Neural progenitor cell (in vitro differentiated cells): ENCODE measurements at regions not wholly inside any gene's neighbourhood (a gene's known extent, or its start where the extent isn't known, plus 50 kb on each side); places are given as distances from the start of the nearest gene placed in this dataset.
"Not testable (repeated sequence)": the region's sequence is repeated elsewhere in the genome, so short reads cannot be mapped to it uniquely, and the experiment has no call there.

Source experiments
- DNase-seq: peaks from one replicate; pipeline ENCODE4 v3.0.0-alpha.2; 2016; ENCODE audit warnings: low spot score
- H2AFZ ChIP-seq: fragments of 200-600 bp; sonication (generic); replicated peaks from 2 replicates; pipeline ENCODE4 v1.6.1; 2016; ENCODE audit warnings: antibody characterized with exemption
- H3F3A ChIP-seq: fragments of 200-600 bp; sonication (generic); 2 replicates; pipeline ENCODE4 v1.6.1; 2016; ENCODE audit warnings: antibody characterized with exemption, low read depth
- H3K27ac ChIP-seq: fragments of 200-600 bp; sonication (generic); 2 replicates; pipeline ENCODE4 v1.5.1; 2016; ENCODE audit warnings: mild to moderate bottlenecking
- H3K27me3 ChIP-seq: fragments of 200-600 bp; sonication (generic); 2 replicates; pipeline ENCODE4 v1.6.1; 2016; ENCODE audit warnings: mild to moderate bottlenecking, moderate library complexity
- H3K36me3 ChIP-seq: fragments of 200-600 bp; sonication (generic); 2 replicates; pipeline ENCODE4 v1.5.1; 2016
- H3K4me1 ChIP-seq: fragments of 200-600 bp; sonication (generic); 2 replicates; pipeline ENCODE4 v1.6.1; 2016; ENCODE audit warnings: mixed run types
- H3K4me2 ChIP-seq: fragments of 200-600 bp; sonication (generic); 2 replicates; pipeline ENCODE4 v1.6.1; 2016
- H3K4me3 ChIP-seq: fragments of 200-600 bp; sonication (generic); 2 replicates; pipeline ENCODE4 v1.5.1; 2016
- H3K79me2 ChIP-seq: fragments of 200-600 bp; sonication (generic); 2 replicates; pipeline ENCODE4 v1.6.1; 2016; ENCODE audit warnings: low read depth
- H3K9ac ChIP-seq: fragments of 200-600 bp; sonication (generic); 2 replicates; pipeline ENCODE4 v1.6.1; 2016
- H3K9me3 ChIP-seq: fragments of 200-600 bp; sonication (generic); 2 replicates; pipeline ENCODE4 v1.5.1; 2016; ENCODE audit warnings: low read depth
- H4K20me1 ChIP-seq: fragments of 200-600 bp; sonication (generic); 2 replicates; pipeline ENCODE4 v1.6.1; 2016; ENCODE audit warnings: low read depth
- H3K27ac Mint-ChIP-seq: 3 replicates; pipeline ENCODE4 v1.8.0; 2021; ENCODE audit warnings: mixed read lengths
- H3K27me3 Mint-ChIP-seq: 2 replicates; pipeline ENCODE4 v1.8.0; 2022; ENCODE audit warnings: low read depth, mild to moderate bottlenecking, inconsistent platforms, moderate library complexity, mixed read lengths; ENCODE audit not compliant: insufficient read depth
- H3K36me3 Mint-ChIP-seq: 3 replicates; pipeline ENCODE4 v1.8.0; 2021; ENCODE audit warnings: mixed read lengths
- H3K4me1 Mint-ChIP-seq: 3 replicates; pipeline ENCODE4 v1.8.0; 2021; ENCODE audit warnings: mixed read lengths
- H3K4me3 Mint-ChIP-seq: 3 replicates; pipeline ENCODE4 v1.8.0; 2021; ENCODE audit warnings: mild to moderate bottlenecking, moderate library complexity, mixed read lengths
- H3K9me3 Mint-ChIP-seq: 3 replicates; pipeline ENCODE4 v1.8.0; 2020; ENCODE audit warnings: mixed read lengths
- CTCF ChIP-seq: fragments of 200-600 bp; sonication (generic); IDR thresholded peaks from 2 replicates; pipeline ENCODE4 v1.5.1; 2017; ENCODE audit warnings: antibody characterized with exemption, mild to moderate bottlenecking
- EZH2 ChIP-seq: fragments of 200-600 bp; sonication (generic); IDR thresholded peaks from 2 replicates; pipeline ENCODE4 v1.6.1; 2017; ENCODE audit warnings: antibody characterized with exemption, mild to moderate bottlenecking, moderate library complexity
- EZH2phosphoT487 ChIP-seq: fragments of 200-600 bp; sonication (generic); IDR thresholded peaks from 2 replicates; pipeline ENCODE4 v1.6.1; 2017; ENCODE audit warnings: antibody characterized with exemption

- no peak for DNase-seq
- H3F3A ChIP-seq: no peaks in the 10 kb centered on the region
- H3K9me3 ChIP-seq: no peaks in the 10 kb centered on the region
- H3K4me2 ChIP-seq: no peak overlapping the region
- no peaks in the 10 kb centered on the region for H3K79me2 ChIP-seq
- H3K27me3 Mint-ChIP-seq: no peaks in the 10 kb centered on the region
- no peak overlapping the region for H3K9ac ChIP-seq
- H3K27ac Mint-ChIP-seq: no peak overlapping the region
- H3K27ac ChIP-seq: no peak overlapping the region
- no peak overlapping the region for H2AFZ ChIP-seq
- H3K36me3 Mint-ChIP-seq: no peaks in the 10 kb centered on the region
- H3K4me1 ChIP-seq: no peaks in the 10 kb centered on the region
- H3K4me1 Mint-ChIP-seq: peaks cover 8% of the 10 kb centered on the region
- H3K4me3 ChIP-seq: no peak overlapping the region
- H3K4me3 Mint-ChIP-seq: no peak overlapping the region
- TF ChIP-seq EZH2 (no peak), EZH2phosphoT487 (no peak), CTCF (no peak)
- no peaks in the 10 kb centered on the region for H3K36me3 ChIP-seq
- no peaks in the 10 kb centered on the region for H4K20me1 ChIP-seq
- H3K27me3 ChIP-seq: no peaks in the 10 kb centered on the region
- H3K9me3 Mint-ChIP-seq: no peaks in the 10 kb centered on the region
Observed at GRCh38 chr4:45283352-45283751, 557.0 kb upstream of the GNPDA2 start.

GRCh38 chr4:45280121-45280520, 553.8 kb upstream of the GNPDA2 start:
- Mint-ChIP-seq H3K27me3 (no peaks in the 10 kb centered on the region), H3K27ac (no peak overlapping the region), H3K4me1 (peaks cover 8% of the 10 kb centered on the region), H3K9me3 (no peaks in the 10 kb centered on the region), H3K4me3 (no peak overlapping the region), H3K36me3 (no peaks in the 10 kb centered on the region)
- Histone ChIP-seq H3K27me3 (no peaks in the 10 kb centered on the region), H3K4me1 (no peaks in the 10 kb centered on the region), H4K20me1 (no peaks in the 10 kb centered on the region), H3K9ac (no peak overlapping the region), H3K4me3 (no peak overlapping the region), H3K4me2 (no peak overlapping the region), H3K79me2 (no peaks in the 10 kb centered on the region), H3K36me3 (no peaks in the 10 kb centered on the region), H2AFZ (no peak overlapping the region), H3F3A (no peaks in the 10 kb centered on the region), H3K27ac (no peak overlapping the region), H3K9me3 (no peaks in the 10 kb centered on the region)
- TF ChIP-seq EZH2phosphoT487 (no peak), EZH2 (no peak), CTCF (no peak)
- no peak for DNase-seq

- no peaks in the 10 kb centered on the region for H3K27me3 Mint-ChIP-seq
- Histone ChIP-seq H3K36me3 (no peaks in the 10 kb centered on the region), H3K9me3 (no peaks in the 10 kb centered on the region), H2AFZ (no peak overlapping the region), H3K27me3 (no peaks in the 10 kb centered on the region), H3K4me1 (no peaks in the 10 kb centered on the region), H3F3A (no peaks in the 10 kb centered on the region), H3K9ac (no peak overlapping the region), H3K79me2 (no peaks in the 10 kb centered on the region), H3K4me3 (no peak overlapping the region), H3K4me2 (no peak overlapping the region), H4K20me1 (no peaks in the 10 kb centered on the region), H3K27ac (no peak overlapping the region)
- no peaks in the 10 kb centered on the region for H3K4me1 Mint-ChIP-seq
- H3K36me3 Mint-ChIP-seq: no peaks in the 10 kb centered on the region
- no peaks in the 10 kb centered on the region for H3K9me3 Mint-ChIP-seq
- H3K27ac Mint-ChIP-seq: no peak overlapping the region
- no peak for DNase-seq
- no peak overlapping the region for H3K4me3 Mint-ChIP-seq
- TF ChIP-seq CTCF (no peak), EZH2 (no peak), EZH2phosphoT487 (no peak)
Observed at GRCh38 chr4:45275862-45276261, 549.5 kb upstream of the GNPDA2 start.

GRCh38 chr4:45248106-45248505, 521.8 kb upstream of the GNPDA2 start:
- not testable (repeated sequence) for H3K4me1 ChIP-seq, H3K4me1 Mint-ChIP-seq, H4K20me1 ChIP-seq, H3K4me3 Mint-ChIP-seq, H3K27me3 Mint-ChIP-seq, H3K9ac ChIP-seq, H2AFZ ChIP-seq, H3K27me3 ChIP-seq, H3K36me3 ChIP-seq, H3K9me3 Mint-ChIP-seq, H3K79me2 ChIP-seq, H3K9me3 ChIP-seq, H3K27ac ChIP-seq, H3K4me2 ChIP-seq, H3F3A ChIP-seq, H3K36me3 Mint-ChIP-seq, H3K27ac Mint-ChIP-seq, H3K4me3 ChIP-seq
- DNase-seq: peak; percentile 7
